GM19043 (cell line): ENCODE measurements at regions not wholly inside any gene's neighbourhood (a gene's known extent, or its start where the extent isn't known, plus 50 kb on each side); places are given as distances from the start of the nearest gene placed in this dataset.
"Not testable (repeated sequence)": the region's sequence is repeated elsewhere in the genome, so short reads cannot be mapped to it uniquely, and the experiment has no call there.

Source experiments
- ATAC-seq: cut with Tn5 transposase; IDR thresholded peaks from one replicate; pipeline ENCODE4 v1.9.1; 2021; ENCODE audit warnings: low read depth; ENCODE audit not compliant: unreplicated experiment

- no peak for ATAC-seq
Measured at GRCh38 chr16:85235991-85236817, 123.9 kb upstream of the CIBAR2 start.

- no peak for ATAC-seq
Measured at GRCh38 chr16:85236818-85237150, 124.5 kb upstream of the CIBAR2 start.

GRCh38 chr16:85237817-85238216 is 125.5 kb upstream of the CIBAR2 start:
- ATAC-seq = no peak

GRCh38 chr16:85238233-85238647 is 126.0 kb upstream of the CIBAR2 start:
- ATAC-seq = no peak

- ATAC-seq = no peak
Measured at GRCh38 chr16:85239239-85239638, 127.0 kb upstream of the CIBAR2 start.

GRCh38 chr16:85239871-85240270 is 127.6 kb upstream of the CIBAR2 start:
- ATAC-seq = no peak

GRCh38 chr16:85240982-85241924 is 129.0 kb upstream of the CIBAR2 start:
- ATAC-seq = no peak

GRCh38 chr16:85242140-85242539 is 129.9 kb upstream of the CIBAR2 start:
- ATAC-seq = no peak

- no peak for ATAC-seq
Measured at GRCh38 chr16:85243308-85243707, 131.0 kb upstream of the CIBAR2 start.

- not testable (repeated sequence) for ATAC-seq
Measured at GRCh38 chr16:85244452-85244851, 132.2 kb upstream of the CIBAR2 start.

- no peak for ATAC-seq
Measured at GRCh38 chr16:85245307-85246172, 133.3 kb upstream of the CIBAR2 start.

GRCh38 chr16:85246473-85246872 is 134.2 kb upstream of the CIBAR2 start:
- ATAC-seq = no peak

GRCh38 chr16:85246973-85247372 is 134.7 kb upstream of the CIBAR2 start:
- no peak for ATAC-seq

- no peak for ATAC-seq
Measured at GRCh38 chr16:85248342-85248741, 136.1 kb upstream of the CIBAR2 start.

GRCh38 chr16:85248857-85249256 is 136.6 kb upstream of the CIBAR2 start:
- no peak for ATAC-seq

GRCh38 chr16:85249418-85250146 is 137.3 kb upstream of the CIBAR2 start:
- no peak for ATAC-seq

GRCh38 chr16:85250147-85250463 is 137.8 kb upstream of the CIBAR2 start:
- ATAC-seq = no peak

- ATAC-seq = no peak
Measured at GRCh38 chr16:85250609-85251223, 138.4 kb upstream of the CIBAR2 start.

GRCh38 chr16:85251225-85251760 is 139.0 kb upstream of the CIBAR2 start:
- no peak for ATAC-seq
